DND-41 (cell line): ENCODE measurements at regions not wholly inside any gene's neighbourhood (a gene's known extent, or its start where the extent isn't known, plus 50 kb on each side); places are given as distances from the start of the nearest gene placed in this dataset.

ENCODE experiments used
- CTCF ChIP-seq: IDR thresholded peaks from 2 replicates; pipeline ENCODE4 v1.5.1; 2012; ENCODE audit warnings: borderline replicate concordance, low read length, moderate library complexity, mild to moderate bottlenecking; ENCODE audit not compliant: poor library complexity, severe bottlenecking; ENCODE audit errors: extremely low read depth
- EZH2 ChIP-seq: IDR thresholded peaks from 3 replicates; pipeline ENCODE4 v1.6.1; 2012; ENCODE audit warnings: borderline replicate concordance, low read depth, mild to moderate bottlenecking, moderate library complexity, low read length, inconsistent platforms; ENCODE audit not compliant: severe bottlenecking

GRCh38 chr2:114389021-114389420, 53.4 kb upstream of the DPP10 start:
- no peak for TF ChIP-seq CTCF
- TF ChIP-seq EZH2, result no peak
